ENCODE measurements at regions not wholly inside any gene's neighbourhood (a gene's known extent, or its start where the extent isn't known, plus 50 kb on each side); places are given as distances from the start of the nearest gene placed in this dataset.
A peak's percentile ranks its signal among the peaks of the same experiment; 100 is the strongest.

GRCh38 chr6:139766796-139767195 is 392.3 kb upstream of the CITED2 start:
- DNase-seq (ENCODE audit: extremely low read depth in 1 of 4, low spot score in 3 of 4), result no peak
- Histone ChIP-seq H3K4me3 (no peak overlapping the region), H3K27ac (ENCODE audit: extremely low read depth, low read depth, low read length) (no peak overlapping the region), H3K27me3 (ENCODE audit: control insufficient read depth in 2 of 2, insufficient read depth in 2 of 2, low read length in 2 of 2) (no peaks in the 10 kb centered on the region), H3K9me3 (replicated peaks; ENCODE audit: control insufficient read depth, insufficient read depth, low read depth, low read length) (no peaks in the 10 kb centered on the region), H2AFZ (ENCODE audit: low read depth, low read length) (no peak overlapping the region; the same call in 1 of the 2 replicates), H3K79me2 (ENCODE audit: control insufficient read depth, insufficient read depth, low read length) (no peaks in the 10 kb centered on the region), H3K9ac (ENCODE audit: insufficient read depth in 1 of 2, low read depth in 2 of 2, low read length in 2 of 2) (no peak overlapping the region), H4K20me1 (replicated peaks; ENCODE audit: control insufficient read depth, insufficient read depth, low read length) (no peaks in the 10 kb centered on the region), H3K4me2 (ENCODE audit: insufficient read depth, low read length) (no peak overlapping the region), H3K4me1 (replicated peaks in 1 of 2; ENCODE audit: control insufficient read depth in 2 of 2, insufficient read depth in 2 of 2, low read length in 2 of 2) (peaks cover 0 to 32% of the 10 kb centered on the region in 2 experiments; a peak in 4 of 5 replicates), H3K9me1 (ENCODE audit: control insufficient read depth, insufficient read depth, low read length) (no peaks in the 10 kb centered on the region), H3K36me3 (ENCODE audit: control insufficient read depth, insufficient read depth, low read length) (no peaks in the 10 kb centered on the region)
- intact Hi-C loops (cut with micrococcal nuclease) (no loop called here), in situ Hi-C loops (cut with MboI) (no loop called here)
- BruUV-seq (replicated peaks), result no TSS peak
- WGBS (ENCODE audit: insufficient coverage, low coverage, missing lambda C conversion rate), result 61% methylated on average over 2 of the region's 2 CpGs
- no peak for ATAC-seq
- ChIA-PET CTCF (ENCODE audit: low intra/inter-chr PET ratio) (no interaction called here), POLR2A (interaction anchor here (0.6 to 1.6 kb wide), 3 partner anchors 9 to 13 kb away, joined by 3 to 6 read pairs (median 4); no protein-coding TSS in a partner anchor)
- FAIRE-seq, result no peak
- TF ChIP-seq HNRNPL (IDR thresholded peaks at IDR 0.05; ENCODE audit: low read depth, low read length), result no peak

DNA sequence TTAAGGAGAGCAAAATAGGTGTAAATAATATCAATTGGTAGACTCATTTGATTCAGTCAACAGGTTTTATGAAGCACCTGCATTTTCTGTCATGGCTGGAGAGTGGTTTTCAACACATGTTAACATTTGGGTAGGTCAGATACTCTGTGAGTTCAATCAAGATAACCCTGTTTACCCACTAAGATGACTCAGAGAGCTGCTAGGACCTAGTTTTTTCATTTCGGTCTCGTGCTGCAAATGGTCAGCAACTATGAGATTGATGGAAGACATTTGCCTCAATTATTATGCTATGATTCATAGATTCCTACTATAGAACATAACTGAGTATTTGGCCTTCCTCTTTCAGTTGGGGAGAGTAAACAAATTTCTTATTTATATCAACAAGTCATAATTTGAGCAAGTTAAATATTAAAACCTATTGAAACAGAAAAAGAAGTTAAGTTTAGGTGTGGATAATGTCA is 391.4 kb upstream of the CITED2 start:
- Histone ChIP-seq H3K79me2 (ENCODE audit: control insufficient read depth, insufficient read depth, low read length) (no peaks in the 10 kb centered on the region), H3K9ac (ENCODE audit: insufficient read depth in 1 of 2, low read depth in 2 of 2, low read length in 2 of 2) (no peak overlapping the region), H3K9me1 (ENCODE audit: control insufficient read depth, insufficient read depth, low read length) (no peaks in the 10 kb centered on the region), H3K4me3 (no peak overlapping the region), H3K9me3 (replicated peaks; ENCODE audit: control insufficient read depth, insufficient read depth, low read depth, low read length) (no peaks in the 10 kb centered on the region), H3K4me1 (replicated peaks in 1 of 2; ENCODE audit: control insufficient read depth in 2 of 2, insufficient read depth in 2 of 2, low read length in 2 of 2) (peaks cover 0 to 32% of the 10 kb centered on the region in 2 experiments; a peak in 4 of 5 replicates), H3K27ac (ENCODE audit: extremely low read depth, low read depth, low read length) (no peak overlapping the region), H2AFZ (ENCODE audit: low read depth, low read length) (no peak overlapping the region), H3K4me2 (ENCODE audit: insufficient read depth, low read length) (peak overlapping the region; percentile 2; the same call in 1 of the 2 replicates), H4K20me1 (replicated peaks; ENCODE audit: control insufficient read depth, insufficient read depth, low read length) (no peaks in the 10 kb centered on the region), H3K27me3 (ENCODE audit: control insufficient read depth in 2 of 2, insufficient read depth in 2 of 2, low read length in 2 of 2) (no peaks in the 10 kb centered on the region), H3K36me3 (ENCODE audit: control insufficient read depth, insufficient read depth, low read length) (no peaks in the 10 kb centered on the region)
- POLR2A ChIA-PET, result interaction anchor here (0.6 to 1.6 kb wide), 4 partner anchors 8 to 391 kb away, joined by 3 to 6 read pairs (median 4); no protein-coding TSS in a partner anchor
- DNase-seq (ENCODE audit: extremely low read depth in 1 of 4, low spot score in 3 of 4), result peak in 3 of 4 experiments; percentile 23 to 69 (median 67)
- intact Hi-C loops (cut with micrococcal nuclease) (loop anchor here (2.0 kb wide), 1 partner anchor 69 kb away; no protein-coding TSS in a partner anchor), in situ Hi-C loops (cut with MboI) (no loop called here)
- peak; percentile 79 for FAIRE-seq
- WGBS (ENCODE audit: insufficient coverage, low coverage, missing lambda C conversion rate), result 2% methylated on average over 2 of the region's 2 CpGs
- CTCF ChIA-PET (ENCODE audit: low intra/inter-chr PET ratio), result no interaction called here
- BruUV-seq (replicated peaks), result no TSS peak
- peak; percentile 85 for ATAC-seq
- 0 out of 2 replicates have a peak, but pooled peaks have one; percentile 29 for TF ChIP-seq MYC (IDR thresholded peaks at IDR 0.05; ENCODE audit: low read depth, low read length)
- no peak for TF ChIP-seq MYC (CRISPR knock-in tag; IDR thresholded peaks at IDR 0.05; ENCODE audit: borderline replicate concordance, low read depth)
- no peak for TF ChIP-seq ATF1 (CRISPR knock-in tag; IDR thresholded peaks at IDR 0.05)
- 0 out of 2 replicates have a peak, but pooled peaks have one; percentile 18 for TF ChIP-seq ATF1 (tag; IDR thresholded peaks at IDR 0.05)
- peak; percentile 74; the same call in 1 of the 2 replicates for TF ChIP-seq LEF1 (IDR thresholded peaks at IDR 0.05)
- TF ChIP-seq YY1 (IDR thresholded peaks at IDR 0.05; ENCODE audit: borderline replicate concordance in 1 of 3, control insufficient read depth in 1 of 3, extremely low read depth in 1 of 3, insufficient read depth in 3 of 3, insufficient read length in 1 of 3, insufficient replicate concordance in 2 of 3, low read depth in 1 of 3, low read length in 2 of 3), result peak in 1 of 3 experiments; percentile 11
- TF ChIP-seq, protein P1, sequence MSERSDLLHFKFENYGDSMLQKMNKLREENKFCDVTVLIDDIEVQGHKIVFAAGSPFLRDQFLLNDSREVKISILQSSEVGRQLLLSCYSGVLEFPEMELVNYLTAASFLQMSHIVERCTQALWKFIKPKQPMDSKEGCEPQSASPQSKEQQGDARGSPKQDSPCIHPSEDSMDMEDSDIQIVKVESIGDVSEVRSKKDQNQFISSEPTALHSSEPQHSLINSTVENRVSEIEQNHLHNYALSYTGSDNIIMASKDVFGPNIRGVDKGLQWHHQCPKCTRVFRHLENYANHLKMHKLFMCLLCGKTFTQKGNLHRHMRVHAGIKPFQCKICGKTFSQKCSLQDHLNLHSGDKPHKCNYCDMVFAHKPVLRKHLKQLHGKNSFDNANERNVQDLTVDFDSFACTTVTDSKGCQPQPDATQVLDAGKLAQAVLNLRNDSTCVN (CRISPR knock-in tag; IDR thresholded peaks at IDR 0.05), result no peak
- TF ChIP-seq, protein P2, sequence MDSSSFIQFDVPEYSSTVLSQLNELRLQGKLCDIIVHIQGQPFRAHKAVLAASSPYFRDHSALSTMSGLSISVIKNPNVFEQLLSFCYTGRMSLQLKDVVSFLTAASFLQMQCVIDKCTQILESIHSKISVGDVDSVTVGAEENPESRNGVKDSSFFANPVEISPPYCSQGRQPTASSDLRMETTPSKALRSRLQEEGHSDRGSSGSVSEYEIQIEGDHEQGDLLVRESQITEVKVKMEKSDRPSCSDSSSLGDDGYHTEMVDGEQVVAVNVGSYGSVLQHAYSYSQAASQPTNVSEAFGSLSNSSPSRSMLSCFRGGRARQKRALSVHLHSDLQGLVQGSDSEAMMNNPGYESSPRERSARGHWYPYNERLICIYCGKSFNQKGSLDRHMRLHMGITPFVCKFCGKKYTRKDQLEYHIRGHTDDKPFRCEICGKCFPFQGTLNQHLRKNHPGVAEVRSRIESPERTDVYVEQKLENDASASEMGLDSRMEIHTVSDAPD (CRISPR knock-in tag; IDR thresholded peaks at IDR 0.05), result peak; percentile 26; the same call in 1 of the 2 replicates
- TF ChIP-seq TOE1 (IDR thresholded peaks at IDR 0.05; ENCODE audit: borderline replicate concordance), result 0 out of 2 replicates have a peak, but pooled peaks have one; percentile 34
- TF ChIP-seq TOE1 (CRISPR knock-in tag; IDR thresholded peaks at IDR 0.05; ENCODE audit: borderline replicate concordance, low read depth), result no peak
- TF ChIP-seq TRIM24 (IDR thresholded peaks at IDR 0.05), result peak; percentile 67 to 79; a peak in 3 of 4 replicates
- peak; percentile 72; the same call in 1 of the 2 replicates for TF ChIP-seq JUNB (CRISPR knock-in tag; conservative IDR thresholded peaks at IDR 0.05)
- peak; percentile 86 to 89 for TF ChIP-seq KDM1A (IDR thresholded peaks at IDR 0.05)

Data from K562 (cell line).